ENCODE measurements at regions not wholly inside any gene's neighbourhood (a gene's known extent, or its start where the extent isn't known, plus 50 kb on each side); places are given as distances from the start of the nearest gene placed in this dataset.

GRCh38 chr11:129259931-129260348 lies 67.8 kb upstream of the ARHGAP32 start:
- TF ChIP-seq MAX (IDR thresholded peaks at IDR 0.05) (no peak), REST (IDR thresholded peaks at IDR 0.05; ENCODE audit: low read depth) (no peak), RAD21 (IDR thresholded peaks at IDR 0.05; ENCODE audit: low read depth) (no peak), TAF1 (IDR thresholded peaks at IDR 0.05; ENCODE audit: low read depth) (no peak), TCF12 (IDR thresholded peaks at IDR 0.05; ENCODE audit: low read depth) (no peak), EP300 (IDR thresholded peaks at IDR 0.05; ENCODE audit: borderline replicate concordance) (no peak), EGR1 (IDR thresholded peaks at IDR 0.05) (no peak), FOXM1 (IDR thresholded peaks at IDR 0.05; ENCODE audit: borderline replicate concordance, low read depth) (no peak), YY1 (IDR thresholded peaks at IDR 0.05; ENCODE audit: low read depth) (no peak)
